ENCODE measurements at regions not wholly inside any gene's neighbourhood (a gene's known extent, or its start where the extent isn't known, plus 50 kb on each side); places are given as distances from the start of the nearest gene placed in this dataset.

DNA sequence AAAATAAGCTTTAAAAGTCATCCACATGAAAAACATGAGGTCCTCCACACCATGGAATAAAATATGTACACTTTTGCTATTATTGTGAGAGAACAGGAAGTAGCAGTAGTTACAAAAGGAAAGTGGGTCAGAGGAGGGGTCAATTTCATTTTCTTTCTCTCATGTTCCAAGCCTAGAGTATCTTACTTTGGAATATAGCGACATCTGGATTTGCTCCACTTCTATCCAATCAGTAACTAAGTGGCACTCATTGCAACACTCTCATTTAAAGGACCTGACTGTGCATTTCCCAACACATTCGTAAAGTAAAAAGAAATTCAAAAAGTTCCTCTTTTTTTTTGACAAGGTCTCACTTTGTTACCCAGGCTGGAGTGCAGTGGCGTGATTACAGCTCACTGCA lies 637.3 kb downstream of the TUSC7 start:
- WGBS, 4 donors, result 63 to 77% (median 67%) methylated on average over 3 of the region's 3 CpGs
- TF ChIP-seq, protein P1, sequence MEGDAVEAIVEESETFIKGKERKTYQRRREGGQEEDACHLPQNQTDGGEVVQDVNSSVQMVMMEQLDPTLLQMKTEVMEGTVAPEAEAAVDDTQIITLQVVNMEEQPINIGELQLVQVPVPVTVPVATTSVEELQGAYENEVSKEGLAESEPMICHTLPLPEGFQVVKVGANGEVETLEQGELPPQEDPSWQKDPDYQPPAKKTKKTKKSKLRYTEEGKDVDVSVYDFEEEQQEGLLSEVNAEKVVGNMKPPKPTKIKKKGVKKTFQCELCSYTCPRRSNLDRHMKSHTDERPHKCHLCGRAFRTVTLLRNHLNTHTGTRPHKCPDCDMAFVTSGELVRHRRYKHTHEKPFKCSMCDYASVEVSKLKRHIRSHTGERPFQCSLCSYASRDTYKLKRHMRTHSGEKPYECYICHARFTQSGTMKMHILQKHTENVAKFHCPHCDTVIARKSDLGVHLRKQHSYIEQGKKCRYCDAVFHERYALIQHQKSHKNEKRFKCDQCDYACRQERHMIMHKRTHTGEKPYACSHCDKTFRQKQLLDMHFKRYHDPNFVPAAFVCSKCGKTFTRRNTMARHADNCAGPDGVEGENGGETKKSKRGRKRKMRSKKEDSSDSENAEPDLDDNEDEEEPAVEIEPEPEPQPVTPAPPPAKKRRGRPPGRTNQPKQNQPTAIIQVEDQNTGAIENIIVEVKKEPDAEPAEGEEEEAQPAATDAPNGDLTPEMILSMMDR (IDR thresholded peaks at IDR 0.05), result no peak
- no peak for TF ChIP-seq POLR2A (IDR thresholded peaks at IDR 0.05)
- no peaks in the 10 kb centered on the region for H3K36me3 ChIP-seq (replicated peaks in 1 of 2)
- no peak for DNase-seq
- H3K9me3 ChIP-seq (replicated peaks in 1 of 3), result no peaks in the 10 kb centered on the region
- H3K27me3 ChIP-seq, result no peaks in the 10 kb centered on the region
- H3K4me1 ChIP-seq (replicated peaks in 1 of 2), result peaks cover 0 to 13% of the 10 kb centered on the region in 2 donors
- H3K4me3 ChIP-seq, result no peak overlapping the region
- intact Hi-C loops (cut with DNase I), result no loop called here
- no peak overlapping the region for H3K27ac ChIP-seq

GRCh38 chr3:117348884-117349283 lies 639.3 kb downstream of the TUSC7 start:
- no peaks in the 10 kb centered on the region for H3K9me3 ChIP-seq (replicated peaks in 1 of 3)
- H3K36me3 ChIP-seq (replicated peaks in 1 of 2), result no peaks in the 10 kb centered on the region
- WGBS, 4 donors, result 51 to 57% (median 55%) methylated on average over 1 of the region's 1 CpG
- DNase-seq, result peak in 3 of 7 donors; percentile 57 to 65 (median 58)
- intact Hi-C loops (cut with DNase I), result no loop called here
- H3K27ac ChIP-seq, result peak overlapping the region in 1 of 5 donors; percentile 50
- peaks cover 0 to 13% of the 10 kb centered on the region in 2 donors for H3K4me1 ChIP-seq (replicated peaks in 1 of 2)
- TF ChIP-seq POLR2A (IDR thresholded peaks at IDR 0.05), result no peak
- TF ChIP-seq, protein P1 (IDR thresholded peaks at IDR 0.05), result no peak
- no peaks in the 10 kb centered on the region for H3K27me3 ChIP-seq
- H3K4me3 ChIP-seq, result no peak overlapping the region

DNA sequence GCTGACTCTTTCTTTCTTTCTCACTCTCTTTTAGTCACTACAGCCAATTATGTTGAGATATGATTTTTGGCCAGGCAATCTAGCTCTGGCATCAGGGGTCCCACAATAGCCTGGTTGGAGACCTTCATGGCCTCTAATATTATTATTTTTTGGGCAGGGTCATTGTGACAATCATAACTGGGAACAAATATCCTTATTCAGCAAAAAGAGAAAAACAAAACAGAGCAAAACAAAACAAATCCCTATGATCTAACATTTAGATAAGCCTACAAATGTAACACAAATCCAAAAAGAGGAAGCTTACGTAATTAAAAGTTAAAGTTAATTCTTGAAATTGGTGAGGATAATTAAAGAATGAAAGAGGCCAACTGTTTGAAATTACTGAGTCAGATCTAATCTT lies 640.0 kb downstream of the TUSC7 start:
- TF ChIP-seq, protein P1 (IDR thresholded peaks at IDR 0.05), result no peak
- no peak for TF ChIP-seq POLR2A (IDR thresholded peaks at IDR 0.05)

GRCh38 chr3:117350371-117350770 lies 640.8 kb downstream of the TUSC7 start:
- Histone ChIP-seq H3K4me3 (no peak overlapping the region), H3K9me3 (replicated peaks in 1 of 3) (no peaks in the 10 kb centered on the region), H3K27me3 (no peaks in the 10 kb centered on the region), H3K36me3 (replicated peaks in 1 of 2) (no peaks in the 10 kb centered on the region), H3K27ac (no peak overlapping the region), H3K4me1 (replicated peaks in 1 of 2) (peaks cover 0 to 13% of the 10 kb centered on the region in 2 donors)
- no peak for TF ChIP-seq POLR2A (IDR thresholded peaks at IDR 0.05)
- TF ChIP-seq, protein P1 (IDR thresholded peaks at IDR 0.05), result no peak
- 32 to 39% (median 35%) methylated on average over 3 of the region's 3 CpGs for WGBS, 4 donors
- intact Hi-C loops (cut with DNase I), result no loop called here
- peak in 2 of 7 donors; percentile 8 to 13 for DNase-seq

More for the DNA sequence above, 640.0 kb downstream of the TUSC7 start:
- WGBS, 4 donors, result 91 to 96% (median 94%) methylated on average over 1 of the region's 1 CpG
- Histone ChIP-seq H3K9me3 (replicated peaks in 1 of 3) (no peaks in the 10 kb centered on the region), H3K27ac (peak overlapping the region in 1 of 5 donors; percentile 50), H3K4me1 (replicated peaks in 1 of 2) (peaks cover 0 to 13% of the 10 kb centered on the region in 2 donors), H3K36me3 (replicated peaks in 1 of 2) (no peaks in the 10 kb centered on the region), H3K4me3 (no peak overlapping the region), H3K27me3 (no peaks in the 10 kb centered on the region)
- no peak for DNase-seq
- intact Hi-C loops (cut with DNase I), result no loop called here

All from adrenal gland (tissue), 9 donors.